Cardiac muscle cell (in vitro differentiated cells and primary cell): ENCODE measurements at regions not wholly inside any gene's neighbourhood (a gene's known extent, or its start where the extent isn't known, plus 50 kb on each side); places are given as distances from the start of the nearest gene placed in this dataset.

Source experiments
- DNase-seq, 2 donors: peaks; one replicate each; pipeline versions ENCODE4 v3.0.0 to v3.0.0-alpha.2; 2010 to 2017; ENCODE audit warnings: low read depth in 1 of 2, low spot score in 1 of 2
- H3K27ac ChIP-seq: fragments of 200-600 bp; sonication (generic); 2 replicates; pipeline ENCODE4 v1.5.1; 2016
- H3K27me3 ChIP-seq: fragments of 200-600 bp; sonication (generic); 2 replicates; pipeline ENCODE4 v1.6.0; 2016; ENCODE audit warnings: control low read depth
- H3K36me3 ChIP-seq: fragments of 200-600 bp; sonication (generic); 2 replicates; pipeline ENCODE4 v1.5.1; 2016; ENCODE audit warnings: control low read depth
- H3K4me1 ChIP-seq: fragments of 200-600 bp; sonication (generic); 2 replicates; pipeline ENCODE4 v1.8.1; 2017; ENCODE audit warnings: low read depth, mild to moderate bottlenecking, mixed run types
- H3K4me3 ChIP-seq: fragments of 200-600 bp; sonication (generic); 2 replicates; pipeline ENCODE4 v1.5.1; 2016; ENCODE audit warnings: mild to moderate bottlenecking
- H3K9me3 ChIP-seq: fragments of 200-600 bp; sonication (generic); 2 replicates; pipeline ENCODE4 v1.5.1; 2017; ENCODE audit warnings: low read depth, mild to moderate bottlenecking, control low read depth
- CTCF ChIP-seq: IDR thresholded peaks from 2 replicates; pipeline ENCODE4 v1.5.1; 2012; ENCODE audit warnings: low read depth, mild to moderate bottlenecking, low read length

- TF ChIP-seq CTCF: no peak
- Histone ChIP-seq H3K27ac (no peak overlapping the region), H3K27me3 (no peaks in the 10 kb centered on the region), H3K4me1 (no peaks in the 10 kb centered on the region), H3K9me3 (no peaks in the 10 kb centered on the region), H3K36me3 (no peaks in the 10 kb centered on the region), H3K4me3 (no peak overlapping the region)
- no peak for DNase-seq
These were observed 176.1 kb upstream of the CDH5 start for GRCh38 chr16:66190411-66190810.

GRCh38 chr16:66189951-66190350 lies 176.5 kb upstream of the CDH5 start:
- H3K27me3 ChIP-seq: no peaks in the 10 kb centered on the region
- no peak overlapping the region for H3K27ac ChIP-seq
- H3K4me3 ChIP-seq: no peak overlapping the region
- no peaks in the 10 kb centered on the region for H3K9me3 ChIP-seq
- H3K36me3 ChIP-seq: no peaks in the 10 kb centered on the region
- DNase-seq: peak in 1 of 2 donors; percentile 94
- no peak for TF ChIP-seq CTCF
- H3K4me1 ChIP-seq: no peaks in the 10 kb centered on the region

GRCh38 chr16:66188917-66189725 lies 177.4 kb upstream of the CDH5 start:
- H3K27me3 ChIP-seq: no peaks in the 10 kb centered on the region
- no peak overlapping the region for H3K27ac ChIP-seq
- no peak overlapping the region for H3K4me3 ChIP-seq
- peak in 1 of 2 donors; percentile 91 for DNase-seq
- no peaks in the 10 kb centered on the region for H3K4me1 ChIP-seq
- no peak for TF ChIP-seq CTCF
- no peaks in the 10 kb centered on the region for H3K9me3 ChIP-seq
- no peaks in the 10 kb centered on the region for H3K36me3 ChIP-seq

GRCh38 chr16:66186251-66186785 lies 180.2 kb upstream of the CDH5 start:
- DNase-seq: peak in 1 of 2 donors; percentile 41
- no peaks in the 10 kb centered on the region for H3K9me3 ChIP-seq
- H3K36me3 ChIP-seq: no peaks in the 10 kb centered on the region
- H3K4me1 ChIP-seq: no peaks in the 10 kb centered on the region
- no peak overlapping the region for H3K4me3 ChIP-seq
- H3K27ac ChIP-seq: no peak overlapping the region
- TF ChIP-seq CTCF: no peak
- H3K27me3 ChIP-seq: no peaks in the 10 kb centered on the region

- Histone ChIP-seq H3K36me3 (no peaks in the 10 kb centered on the region), H3K9me3 (no peaks in the 10 kb centered on the region), H3K4me1 (no peaks in the 10 kb centered on the region), H3K4me3 (no peak overlapping the region), H3K27me3 (no peaks in the 10 kb centered on the region), H3K27ac (no peak overlapping the region)
- no peak for TF ChIP-seq CTCF
- DNase-seq: no peak
These were observed 183.9 kb upstream of the CDH5 start for GRCh38 chr16:66182592-66182991.
